ENCODE measurements at regions not wholly inside any gene's neighbourhood (a gene's known extent, or its start where the extent isn't known, plus 50 kb on each side); places are given as distances from the start of the nearest gene placed in this dataset.

DNA sequence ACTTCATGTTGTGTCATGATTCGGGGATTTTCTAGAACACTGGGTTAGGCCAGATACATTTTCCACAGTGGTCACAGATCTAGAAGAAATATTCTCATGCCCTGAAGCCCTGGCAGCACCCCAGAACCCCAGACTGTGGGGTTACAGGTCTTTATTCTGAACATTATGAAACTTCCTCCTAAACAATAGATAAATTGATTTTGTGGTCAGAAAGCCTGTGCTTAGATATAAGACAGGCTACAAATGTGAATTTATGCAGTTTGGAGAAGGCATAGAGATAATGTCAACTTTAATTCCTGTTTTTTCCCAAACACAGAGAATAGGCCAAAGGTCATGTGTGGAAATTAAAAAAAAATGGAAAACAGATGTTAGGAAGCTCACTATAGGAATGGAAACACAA, 492.9 kb downstream of the SPRY1 start:
- Histone ChIP-seq H3K9ac (ENCODE audit: insufficient read depth, low read length) (no peak overlapping the region), H3K9me3 (ENCODE audit: control insufficient read depth, insufficient read depth, low read depth, low read length) (no peaks in the 10 kb centered on the region), H2AFZ (ENCODE audit: low read length) (no peak overlapping the region), H3K4me2 (ENCODE audit: extremely low read depth, insufficient read depth, low read length) (no peak overlapping the region), H4K20me1 (ENCODE audit: control insufficient read depth, extremely low read depth, insufficient read depth, low read length) (no peaks in the 10 kb centered on the region), H3K4me1 (ENCODE audit: control insufficient read depth, extremely low read depth, insufficient read depth, low read length) (peaks cover 11% of the 10 kb centered on the region), H3K27me3 (ENCODE audit: control insufficient read depth, insufficient read depth, low read length) (no peaks in the 10 kb centered on the region), H3K79me2 (ENCODE audit: control insufficient read depth, insufficient read depth, low read length) (no peaks in the 10 kb centered on the region), H3K4me3 (replicated peaks in 1 of 4; ENCODE audit: control extremely low read depth in 1 of 4, insufficient read depth in 1 of 4, low read depth in 3 of 4, low read length in 4 of 4) (no peak overlapping the region), H3K27ac (ENCODE audit: insufficient read depth, low read length) (no peak overlapping the region), H3K36me3 (ENCODE audit: control insufficient read depth, insufficient read depth, low read length) (no peaks in the 10 kb centered on the region)
- TF ChIP-seq, protein P1, sequence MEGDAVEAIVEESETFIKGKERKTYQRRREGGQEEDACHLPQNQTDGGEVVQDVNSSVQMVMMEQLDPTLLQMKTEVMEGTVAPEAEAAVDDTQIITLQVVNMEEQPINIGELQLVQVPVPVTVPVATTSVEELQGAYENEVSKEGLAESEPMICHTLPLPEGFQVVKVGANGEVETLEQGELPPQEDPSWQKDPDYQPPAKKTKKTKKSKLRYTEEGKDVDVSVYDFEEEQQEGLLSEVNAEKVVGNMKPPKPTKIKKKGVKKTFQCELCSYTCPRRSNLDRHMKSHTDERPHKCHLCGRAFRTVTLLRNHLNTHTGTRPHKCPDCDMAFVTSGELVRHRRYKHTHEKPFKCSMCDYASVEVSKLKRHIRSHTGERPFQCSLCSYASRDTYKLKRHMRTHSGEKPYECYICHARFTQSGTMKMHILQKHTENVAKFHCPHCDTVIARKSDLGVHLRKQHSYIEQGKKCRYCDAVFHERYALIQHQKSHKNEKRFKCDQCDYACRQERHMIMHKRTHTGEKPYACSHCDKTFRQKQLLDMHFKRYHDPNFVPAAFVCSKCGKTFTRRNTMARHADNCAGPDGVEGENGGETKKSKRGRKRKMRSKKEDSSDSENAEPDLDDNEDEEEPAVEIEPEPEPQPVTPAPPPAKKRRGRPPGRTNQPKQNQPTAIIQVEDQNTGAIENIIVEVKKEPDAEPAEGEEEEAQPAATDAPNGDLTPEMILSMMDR (conservative IDR thresholded peaks at IDR 0.05 in 1 of 2, IDR thresholded peaks at IDR 0.05 in 1 of 2; ENCODE audit: low read depth in 1 of 2, low read length in 2 of 2) = no peak
- TF ChIP-seq EZH2 (IDR thresholded peaks at IDR 0.05; ENCODE audit: low read length, missing control alignments) = no peak
- peak in 1 of 2 donors; percentile 57 for DNase-seq (ENCODE audit: low read depth in 2 of 2)

DNA sequence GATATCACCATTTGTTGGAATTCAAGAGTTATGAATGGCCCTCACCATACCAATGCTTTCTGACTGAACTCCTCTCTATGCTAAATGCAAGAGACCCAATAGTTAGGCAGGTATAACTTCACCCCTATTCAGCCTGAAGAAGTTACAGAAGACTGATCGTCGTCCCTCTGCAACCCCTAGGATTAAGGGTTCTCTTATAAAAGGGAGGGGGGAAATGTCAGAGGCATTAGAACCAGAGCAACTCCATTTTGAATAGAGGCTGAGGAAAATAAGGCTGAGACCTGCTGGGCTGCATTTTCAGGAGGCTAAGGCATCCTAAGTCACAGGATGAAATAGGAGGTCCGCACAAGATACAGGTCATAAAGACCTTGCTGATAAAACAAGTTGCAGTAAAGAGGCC, 494.3 kb downstream of the SPRY1 start:
- Histone ChIP-seq H3K9ac (ENCODE audit: insufficient read depth, low read length) (no peak overlapping the region), H3K27ac (ENCODE audit: insufficient read depth, low read length) (no peak overlapping the region), H3K27me3 (ENCODE audit: control insufficient read depth, insufficient read depth, low read length) (no peaks in the 10 kb centered on the region), H4K20me1 (ENCODE audit: control insufficient read depth, extremely low read depth, insufficient read depth, low read length) (no peaks in the 10 kb centered on the region), H3K4me2 (ENCODE audit: extremely low read depth, insufficient read depth, low read length) (no peak overlapping the region), H3K4me1 (ENCODE audit: control insufficient read depth, extremely low read depth, insufficient read depth, low read length) (peaks cover 11% of the 10 kb centered on the region), H2AFZ (ENCODE audit: low read length) (no peak overlapping the region), H3K4me3 (replicated peaks in 1 of 4; ENCODE audit: control extremely low read depth in 1 of 4, insufficient read depth in 1 of 4, low read depth in 3 of 4, low read length in 4 of 4) (no peak overlapping the region), H3K9me3 (ENCODE audit: control insufficient read depth, insufficient read depth, low read depth, low read length) (no peaks in the 10 kb centered on the region), H3K36me3 (ENCODE audit: control insufficient read depth, insufficient read depth, low read length) (no peaks in the 10 kb centered on the region), H3K79me2 (ENCODE audit: control insufficient read depth, insufficient read depth, low read length) (no peaks in the 10 kb centered on the region)
- DNase-seq (ENCODE audit: low read depth in 2 of 2) = no peak
- TF ChIP-seq, protein P1 (conservative IDR thresholded peaks at IDR 0.05 in 1 of 2, IDR thresholded peaks at IDR 0.05 in 1 of 2; ENCODE audit: low read depth in 1 of 2, low read length in 2 of 2) = no peak
- TF ChIP-seq EZH2 (IDR thresholded peaks at IDR 0.05; ENCODE audit: low read length, missing control alignments) = no peak

DNA sequence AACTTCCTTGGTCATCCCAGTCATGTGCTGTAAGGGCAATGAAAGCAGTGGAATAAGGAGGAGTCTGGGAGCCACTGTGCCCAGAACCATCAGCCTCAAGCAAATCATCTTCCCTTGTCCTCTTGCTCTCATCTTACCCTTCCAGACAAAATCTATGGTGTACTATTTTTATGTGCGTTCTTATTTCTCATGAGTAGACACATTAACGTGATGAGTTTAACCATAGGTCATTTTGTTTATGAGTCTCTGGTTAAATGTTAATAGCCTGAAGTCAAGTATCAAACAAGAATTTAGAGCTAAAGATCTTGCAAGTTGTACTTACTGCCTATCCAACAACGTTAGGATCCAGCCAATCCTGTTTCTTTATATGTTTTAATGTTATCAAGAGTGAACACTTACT, 495.3 kb downstream of the SPRY1 start:
- no peaks in the 10 kb centered on the region for H4K20me1 ChIP-seq (ENCODE audit: control insufficient read depth, extremely low read depth, insufficient read depth, low read length)
- H3K9me3 ChIP-seq (ENCODE audit: control insufficient read depth, insufficient read depth, low read depth, low read length) = no peaks in the 10 kb centered on the region
- H3K4me2 ChIP-seq (ENCODE audit: extremely low read depth, insufficient read depth, low read length) = no peak overlapping the region
- H3K9ac ChIP-seq (ENCODE audit: insufficient read depth, low read length) = no peak overlapping the region
- no peaks in the 10 kb centered on the region for H3K79me2 ChIP-seq (ENCODE audit: control insufficient read depth, insufficient read depth, low read length)
- H3K27me3 ChIP-seq (ENCODE audit: control insufficient read depth, insufficient read depth, low read length) = no peaks in the 10 kb centered on the region
- H2AFZ ChIP-seq (ENCODE audit: low read length) = no peak overlapping the region
- TF ChIP-seq, protein P1 (conservative IDR thresholded peaks at IDR 0.05 in 1 of 2, IDR thresholded peaks at IDR 0.05 in 1 of 2; ENCODE audit: low read depth in 1 of 2, low read length in 2 of 2) = no peak
- no peak for TF ChIP-seq EZH2 (IDR thresholded peaks at IDR 0.05; ENCODE audit: low read length, missing control alignments)
- no peak overlapping the region for H3K4me3 ChIP-seq (replicated peaks in 1 of 4; ENCODE audit: control extremely low read depth in 1 of 4, insufficient read depth in 1 of 4, low read depth in 3 of 4, low read length in 4 of 4)
- DNase-seq (ENCODE audit: low read depth in 2 of 2) = no peak
- no peaks in the 10 kb centered on the region for H3K36me3 ChIP-seq (ENCODE audit: control insufficient read depth, insufficient read depth, low read length)
- no peak overlapping the region for H3K27ac ChIP-seq (ENCODE audit: insufficient read depth, low read length)
- H3K4me1 ChIP-seq (ENCODE audit: control insufficient read depth, extremely low read depth, insufficient read depth, low read length) = peaks cover 11% of the 10 kb centered on the region

All from fibroblast of lung (primary cell).